G401 (cell line): ENCODE measurements at regions not wholly inside any gene's neighbourhood (a gene's known extent, or its start where the extent isn't known, plus 50 kb on each side); places are given as distances from the start of the nearest gene placed in this dataset.
"Not testable (repeated sequence)": the region's sequence is repeated elsewhere in the genome, so short reads cannot be mapped to it uniquely, and the experiment has no call there.

Experiments
- DNase-seq: peaks from one replicate; pipeline ENCODE4 v3.0.0-alpha.2; 2015; ENCODE audit warnings: low spot score
- in situ Hi-C: cut with HindIII; loops from 2 replicates; pipeline ENCODE4 v1.10.0; 2016; ENCODE audit warnings: low sequenced_read_pairs, mixed read lengths

DNA sequence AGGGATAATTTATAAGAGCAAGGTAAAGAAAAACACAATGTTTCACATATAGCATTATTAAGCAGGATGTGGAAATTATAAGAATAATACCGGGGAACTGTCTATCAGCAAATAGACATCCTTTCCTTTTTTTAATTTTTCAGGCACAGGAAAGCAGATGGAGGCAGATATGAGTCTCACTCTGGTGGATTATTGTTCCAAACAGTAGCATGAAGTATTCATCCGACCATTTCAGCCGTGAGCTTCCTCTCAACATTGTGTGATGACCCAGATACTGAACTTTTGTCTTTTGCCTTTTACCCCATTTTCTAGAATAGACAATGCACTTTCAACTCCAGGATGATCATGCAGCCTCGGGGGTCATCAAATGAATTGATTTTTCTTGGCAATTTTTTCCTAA is 599.8 kb downstream of the ADGRL2 start:
- DNase-seq: no peak
- in situ Hi-C loops: no loop called here

DNA sequence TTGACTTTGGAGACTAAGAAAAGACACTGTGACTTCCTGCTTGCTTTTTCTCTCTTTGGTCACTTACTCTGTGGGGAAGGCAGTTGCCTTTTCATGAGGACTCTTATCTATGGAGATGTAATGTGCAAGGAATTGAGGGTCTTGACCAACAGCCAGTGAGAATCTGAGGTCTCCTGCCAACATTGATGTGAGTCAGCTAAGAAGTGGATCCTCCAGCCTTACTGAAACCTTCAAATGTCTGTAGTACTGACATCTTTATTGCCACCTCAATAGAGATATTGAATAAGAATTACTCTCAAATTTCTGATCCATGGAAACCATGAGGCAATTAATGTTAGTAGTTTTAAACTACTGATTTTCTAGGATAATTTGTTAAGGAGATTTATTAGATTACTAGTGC is 598.4 kb downstream of the ADGRL2 start:
- in situ Hi-C loops: no loop called here
- no peak for DNase-seq

DNA sequence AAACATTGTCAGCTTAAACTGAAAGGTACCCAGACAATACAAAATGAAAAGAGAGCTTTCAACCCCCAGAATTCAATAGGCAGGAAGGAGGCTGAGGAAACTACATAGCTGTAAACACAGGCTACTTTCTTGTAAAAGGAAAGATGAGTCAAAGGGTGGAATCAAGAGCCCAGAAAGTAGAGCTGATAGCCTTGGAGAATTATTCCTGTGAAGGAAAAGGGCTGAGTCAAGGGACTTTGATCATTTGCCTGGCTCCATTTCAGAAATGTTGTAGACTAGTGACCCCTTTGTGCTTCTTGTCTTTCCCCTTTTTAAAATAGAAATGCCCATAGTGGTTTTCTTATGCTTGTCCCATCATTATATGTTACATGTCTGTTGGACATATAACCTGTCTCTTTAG is 597.6 kb downstream of the ADGRL2 start:
- in situ Hi-C loops: no loop called here
- DNase-seq: no peak

- in situ Hi-C loops: no loop called here
- DNase-seq: no peak
Observed at GRCh38 chr1:82395440-82395839, 594.7 kb downstream of the ADGRL2 start.

DNA sequence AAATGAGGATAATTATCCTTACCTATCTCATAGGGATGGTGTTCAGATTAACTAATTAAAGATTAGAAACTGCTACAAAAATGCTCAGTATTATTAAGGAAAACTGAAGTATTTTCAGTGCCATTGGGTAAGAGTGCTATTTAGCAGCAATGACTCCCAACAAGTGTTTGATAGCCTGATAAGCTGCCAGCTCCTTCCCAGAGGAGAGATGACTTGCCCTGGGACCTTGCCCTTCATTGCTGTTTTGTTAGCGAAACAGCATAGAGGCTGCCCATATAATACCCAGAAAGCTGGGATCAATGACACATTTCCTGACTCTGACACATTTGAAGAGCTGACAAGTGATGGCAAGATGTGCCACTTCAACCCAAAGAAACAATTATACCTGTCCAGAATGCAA is 592.2 kb downstream of the ADGRL2 start:
- no peak for DNase-seq
- in situ Hi-C loops: no loop called here

- in situ Hi-C loops: no loop called here
- DNase-seq: no peak
Observed at GRCh38 chr1:82392513-82392912, 591.8 kb downstream of the ADGRL2 start.

DNA sequence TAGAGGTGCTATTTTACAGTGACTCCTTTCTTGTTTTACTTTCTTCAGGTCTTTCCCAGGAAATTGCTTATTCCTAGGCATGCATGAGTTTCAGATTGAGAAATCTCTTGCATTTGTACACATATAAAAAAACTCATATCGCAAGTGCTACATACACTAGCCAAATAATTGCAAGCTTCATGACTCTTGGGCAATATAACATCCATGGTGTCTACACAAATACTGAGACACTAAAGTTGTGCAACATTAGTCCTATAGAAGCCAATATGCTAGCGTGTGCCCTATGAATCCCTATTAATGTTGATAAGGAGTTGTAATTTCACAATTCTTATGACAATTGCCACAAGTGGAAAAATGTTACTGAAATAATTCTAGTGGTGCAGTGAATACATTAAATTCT is 591.0 kb downstream of the ADGRL2 start:
- in situ Hi-C loops: no loop called here
- no peak for DNase-seq

GRCh38 chr1:82390627-82391026 is 589.9 kb downstream of the ADGRL2 start:
- in situ Hi-C loops: no loop called here
- no peak for DNase-seq

DNA sequence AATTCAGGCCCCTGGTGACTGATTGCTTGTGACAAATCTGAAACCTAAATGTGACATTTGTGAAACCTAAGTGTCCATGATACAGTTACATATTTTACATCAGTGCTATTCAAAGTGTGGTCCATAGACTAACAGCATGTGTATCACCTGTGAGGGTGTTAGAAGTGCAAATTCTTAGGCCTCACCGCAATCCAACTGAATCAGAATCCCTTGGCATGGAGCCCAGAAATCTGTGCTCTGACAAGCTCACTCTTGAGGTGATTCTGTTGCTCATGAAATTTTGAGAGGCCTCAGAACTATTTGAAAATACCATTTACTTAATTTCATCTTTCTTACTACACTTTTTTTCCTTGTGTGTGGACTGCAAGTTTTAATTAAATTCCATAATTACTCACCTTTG is 587.9 kb downstream of the ADGRL2 start:
- in situ Hi-C loops: no loop called here
- peak; percentile 3 for DNase-seq

GRCh38 chr1:82387012-82387366 is 586.3 kb downstream of the ADGRL2 start:
- DNase-seq: no peak
- in situ Hi-C loops: no loop called here

- no peak for DNase-seq
- in situ Hi-C loops: no loop called here
Observed at GRCh38 chr1:82386365-82387011, 585.8 kb downstream of the ADGRL2 start.

DNA sequence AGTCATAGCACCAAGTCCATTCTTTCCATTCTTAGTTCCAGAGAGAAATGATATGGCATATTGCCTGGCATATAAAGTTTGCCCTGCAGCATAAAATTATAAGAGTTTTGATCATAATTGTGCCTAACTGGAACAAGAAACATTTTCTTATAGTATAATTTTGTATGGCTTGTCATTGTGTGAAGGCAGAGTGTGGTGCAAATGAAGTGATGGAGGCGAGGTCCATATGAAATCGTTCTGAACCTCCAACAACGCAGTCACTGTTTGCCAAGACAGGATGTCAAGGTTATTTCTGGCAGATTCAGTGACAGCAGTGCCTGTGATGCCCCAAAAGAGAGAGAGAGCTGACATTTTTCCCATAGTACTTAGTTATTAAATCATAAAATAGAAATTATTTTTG is 584.0 kb downstream of the ADGRL2 start:
- in situ Hi-C loops: no loop called here

DNA sequence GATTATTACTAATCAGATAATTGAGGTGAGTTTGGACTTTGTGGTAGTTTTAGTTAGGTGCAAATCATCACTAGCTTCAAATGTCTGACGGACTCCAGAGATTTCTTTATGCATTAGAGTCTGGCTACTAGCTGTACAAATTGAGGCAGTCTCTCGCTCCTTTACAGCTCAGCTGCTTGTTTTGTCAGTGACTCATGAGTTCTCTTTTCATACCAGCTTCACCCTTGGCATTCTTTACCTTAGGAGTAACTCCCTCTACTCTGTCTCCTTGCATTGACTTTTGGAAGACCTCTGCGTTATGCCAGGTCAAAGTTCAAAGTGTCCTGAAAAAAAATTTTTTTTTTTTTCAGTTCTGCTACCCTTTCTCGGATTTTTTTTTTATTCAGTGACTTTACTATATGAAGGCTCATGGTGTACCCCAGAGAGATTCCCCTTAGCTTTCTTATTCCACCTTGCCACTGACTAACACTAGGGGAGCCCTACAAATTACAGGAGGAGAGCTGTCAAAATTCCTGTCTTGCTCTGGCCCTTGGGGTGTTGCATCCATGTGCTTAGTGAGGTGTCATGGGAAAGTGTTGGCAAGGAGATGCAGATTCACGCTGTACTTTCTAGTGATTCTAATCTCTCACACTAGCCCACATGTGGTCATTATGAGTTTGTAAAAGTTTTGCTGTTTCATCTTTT is 576.6 kb downstream of the ADGRL2 start:
- in situ Hi-C loops: no loop called here
- no peak for DNase-seq

More for the DNA sequence above, 584.0 kb downstream of the ADGRL2 start:
- no peak for DNase-seq

DNA sequence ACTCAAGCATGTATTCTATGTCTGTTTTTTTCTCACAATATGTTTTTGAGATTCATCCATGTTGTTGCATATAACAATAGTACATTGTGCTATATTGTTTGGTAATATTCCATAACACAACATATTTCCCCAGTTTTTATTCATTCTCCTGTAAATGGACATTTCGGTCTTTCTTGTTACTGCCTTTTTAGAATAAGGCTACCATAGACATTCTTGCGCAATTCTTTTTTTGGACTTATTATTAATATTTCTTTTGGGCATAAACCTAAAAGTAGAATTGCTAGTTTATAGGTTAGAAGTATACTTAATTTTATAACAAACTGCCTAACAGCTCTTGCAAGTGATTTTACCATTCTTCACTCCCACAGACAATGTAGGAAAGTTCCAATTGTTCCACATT is 573.0 kb downstream of the ADGRL2 start:
- in situ Hi-C loops: no loop called here
- DNase-seq: no peak

DNA sequence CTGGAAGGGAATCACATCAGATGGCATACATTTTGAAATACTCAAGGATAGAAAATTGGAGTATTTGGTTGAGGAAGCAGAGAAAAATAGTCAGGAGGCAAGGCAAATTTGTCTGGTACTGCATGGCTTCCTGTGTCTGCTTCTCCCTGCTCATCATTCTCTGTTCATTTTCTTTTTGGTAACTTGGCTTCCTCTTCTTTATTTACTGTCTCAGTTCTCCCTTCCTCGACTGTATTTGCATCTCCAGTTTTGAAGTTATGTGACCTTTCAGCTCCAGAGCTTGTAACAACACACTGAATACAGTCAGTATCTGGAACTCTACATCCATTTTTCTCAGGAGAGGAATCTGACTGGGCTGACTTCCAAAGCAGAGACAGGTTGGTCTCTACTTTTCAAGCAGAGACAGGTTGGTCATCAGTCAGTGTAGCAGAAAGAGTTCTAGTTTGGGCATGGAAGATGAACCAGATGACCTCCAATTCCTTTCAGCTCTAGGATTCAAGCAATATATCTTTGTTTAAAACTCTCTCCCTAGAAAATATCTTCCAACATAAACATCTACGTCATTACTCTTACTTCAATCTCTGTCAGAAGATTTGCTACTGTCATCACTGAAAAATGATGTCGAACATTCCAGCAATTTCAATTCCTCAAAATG is 571.2 kb downstream of the ADGRL2 start:
- no peak for DNase-seq
- in situ Hi-C loops: no loop called here

- DNase-seq: no peak
- in situ Hi-C loops: no loop called here
Observed at GRCh38 chr1:82367456-82367855, 566.7 kb downstream of the ADGRL2 start.

GRCh38 chr1:82366689-82367088 is 566.0 kb downstream of the ADGRL2 start:
- no peak for DNase-seq
- in situ Hi-C loops: no loop called here

DNA sequence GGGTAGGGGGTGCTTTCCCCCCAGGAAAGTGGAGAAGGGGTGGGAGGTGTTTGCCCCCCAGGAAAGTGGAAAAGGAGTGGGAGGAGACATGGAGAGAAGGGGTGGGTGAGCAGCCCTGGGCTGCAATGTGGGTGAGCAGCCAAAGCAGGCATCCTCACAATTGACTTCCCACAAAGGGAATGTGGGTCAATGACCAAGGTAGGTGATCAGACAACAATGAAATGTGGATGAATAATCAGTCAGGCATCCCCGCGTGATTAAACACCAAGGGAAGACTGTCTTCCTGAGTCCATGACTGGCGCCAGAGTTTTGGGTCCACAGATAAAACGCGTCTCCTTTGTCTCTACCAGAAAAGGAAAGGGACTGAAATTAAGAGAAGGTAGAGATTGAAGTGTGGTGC is 558.8 kb downstream of the ADGRL2 start:
- DNase-seq, in situ Hi-C loops: not testable (repeated sequence)

GRCh38 chr1:82358706-82359105 is 558.0 kb downstream of the ADGRL2 start:
- DNase-seq, in situ Hi-C loops: not testable (repeated sequence)

DNA sequence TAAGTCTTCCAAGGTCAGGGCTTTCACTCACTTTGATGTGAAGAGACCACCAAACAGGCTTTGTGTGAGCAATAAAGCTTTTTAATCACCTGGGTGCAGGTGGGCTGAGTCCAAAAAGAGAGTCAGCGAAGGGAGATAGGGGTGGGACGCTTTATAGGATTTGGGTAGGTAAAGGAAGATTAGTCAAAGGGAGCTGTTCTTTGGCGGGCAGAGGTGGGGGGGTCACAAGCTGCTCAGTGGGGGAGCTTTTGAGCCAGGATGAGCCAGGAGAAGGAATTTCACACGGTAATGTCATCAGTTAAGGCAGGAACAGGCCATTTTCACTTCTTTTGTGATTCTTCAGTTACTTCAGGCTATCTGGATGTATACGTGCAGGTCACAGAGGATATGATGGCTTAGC is 553.8 kb downstream of the ADGRL2 start:
- in situ Hi-C loops, DNase-seq: not testable (repeated sequence)

- no peak for DNase-seq
Observed at GRCh38 chr1:82348487-82348886, 547.8 kb downstream of the ADGRL2 start.

More at GRCh38 chr1:82348487-82348886, 547.8 kb downstream of the ADGRL2 start:
- in situ Hi-C loops: no loop called here
